ENCODE measurements at regions not wholly inside any gene's neighbourhood (a gene's known extent, or its start where the extent isn't known, plus 50 kb on each side); places are given as distances from the start of the nearest gene placed in this dataset.

DNA sequence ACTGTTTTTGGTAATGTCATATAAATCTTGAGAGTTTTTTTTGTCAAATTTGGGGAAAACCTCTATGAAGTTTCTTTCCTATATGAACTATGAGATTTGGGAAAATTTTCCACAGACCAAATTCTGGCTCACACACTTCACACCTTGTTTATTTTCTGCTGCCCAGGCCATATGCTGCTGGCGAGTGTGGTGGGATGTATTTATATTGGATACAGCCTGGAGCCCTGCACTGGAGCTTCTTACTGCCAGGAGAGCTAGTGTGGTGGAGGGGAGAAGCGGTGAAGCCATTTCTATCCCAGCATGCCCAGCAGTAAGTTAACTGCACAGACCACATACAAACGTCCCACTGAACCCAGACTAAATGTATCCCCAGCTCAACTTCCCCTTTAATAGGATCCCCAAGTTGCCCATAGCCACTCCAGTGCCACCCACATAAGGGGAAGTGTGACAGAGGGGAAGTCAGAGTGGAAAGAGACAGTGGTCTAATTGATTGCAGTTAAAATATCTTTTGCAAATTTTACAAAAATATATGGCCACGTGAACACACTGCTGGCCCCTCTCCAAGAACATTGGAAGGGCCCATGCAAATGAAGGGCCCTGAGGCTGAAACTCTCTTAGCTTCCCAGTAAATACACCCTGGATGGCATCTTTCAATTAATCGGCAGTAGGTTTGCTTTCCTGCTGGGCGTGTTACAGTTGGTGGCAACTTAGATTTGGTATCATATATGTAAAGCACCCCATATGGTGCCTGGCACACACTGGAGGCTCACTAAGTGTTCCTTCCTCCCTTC lies 146.6 kb upstream of the ITGA6 start:
- TF ChIP-seq CTCF (IDR thresholded peaks at IDR 0.05; ENCODE audit: borderline replicate concordance, insufficient read depth, low read depth, low read length) = no peak
- H3K4me3 ChIP-seq (ENCODE audit: low read depth, low read length) = no peak overlapping the region

GRCh38 chr2:172281648-172282570 lies 145.5 kb upstream of the ITGA6 start:
- H3K4me3 ChIP-seq (ENCODE audit: low read depth, low read length) = no peak overlapping the region
- TF ChIP-seq CTCF (IDR thresholded peaks at IDR 0.05; ENCODE audit: borderline replicate concordance, insufficient read depth, low read depth, low read length) = no peak

DNA sequence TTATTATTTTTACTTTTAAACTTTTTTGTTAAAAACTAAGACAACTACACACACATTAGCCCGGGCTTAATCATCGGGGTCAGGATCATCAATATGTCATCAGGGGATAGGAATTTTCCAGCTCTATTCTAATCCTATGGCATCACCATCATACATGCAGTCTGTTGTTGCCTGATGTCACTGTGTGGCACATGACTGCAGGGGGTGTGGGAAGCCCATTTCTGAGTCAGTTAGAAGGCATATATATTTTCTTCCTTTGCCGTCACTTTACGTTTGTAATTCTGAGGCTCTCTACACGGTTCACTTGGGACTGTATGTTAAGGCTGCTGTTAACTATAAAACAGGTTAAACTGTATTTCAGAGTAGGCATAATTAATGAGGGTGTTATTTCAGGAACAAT lies 144.4 kb upstream of the ITGA6 start:
- TF ChIP-seq CTCF (IDR thresholded peaks at IDR 0.05; ENCODE audit: borderline replicate concordance, insufficient read depth, low read depth, low read length) = no peak

GRCh38 chr2:172283476-172283875 lies 143.9 kb upstream of the ITGA6 start:
- H3K4me3 ChIP-seq (ENCODE audit: low read depth, low read length) = no peak overlapping the region
- no peak for TF ChIP-seq CTCF (IDR thresholded peaks at IDR 0.05; ENCODE audit: borderline replicate concordance, insufficient read depth, low read depth, low read length)

More for the DNA sequence above, 144.4 kb upstream of the ITGA6 start:
- no peak overlapping the region for H3K4me3 ChIP-seq (ENCODE audit: low read depth, low read length)

GRCh38 chr2:172284209-172284608 lies 143.2 kb upstream of the ITGA6 start:
- TF ChIP-seq CTCF (IDR thresholded peaks at IDR 0.05; ENCODE audit: borderline replicate concordance, insufficient read depth, low read depth, low read length) = no peak

GRCh38 chr2:172285010-172285621 lies 142.3 kb upstream of the ITGA6 start:
- no peak overlapping the region for H3K4me3 ChIP-seq (ENCODE audit: low read depth, low read length)
- TF ChIP-seq CTCF (IDR thresholded peaks at IDR 0.05; ENCODE audit: borderline replicate concordance, insufficient read depth, low read depth, low read length) = no peak

More at GRCh38 chr2:172284209-172284608, 143.2 kb upstream of the ITGA6 start:
- H3K4me3 ChIP-seq (ENCODE audit: low read depth, low read length) = no peak overlapping the region

Measured in GM12875 (cell line).